ENCODE measurements at regions not wholly inside any gene's neighbourhood (a gene's known extent, or its start where the extent isn't known, plus 50 kb on each side); places are given as distances from the start of the nearest gene placed in this dataset.
A peak's percentile ranks its signal among the peaks of the same experiment; 100 is the strongest.

- no peaks in the 10 kb centered on the region for H4K20me1 ChIP-seq (ENCODE audit: low read depth)
- no peak overlapping the region for H2AFZ ChIP-seq (replicated peaks)
- no peak overlapping the region for H3K27ac ChIP-seq
- H3K4me1 ChIP-seq = no peaks in the 10 kb centered on the region
- TF ChIP-seq EZH2phosphoT487 (IDR thresholded peaks at IDR 0.05) = no peak
- TF ChIP-seq EZH2 (IDR thresholded peaks at IDR 0.05) = no peak
- no peak for TF ChIP-seq CTCF (IDR thresholded peaks at IDR 0.05)
- no peaks in the 10 kb centered on the region for H3K9me3 ChIP-seq (ENCODE audit: low read depth)
- no peak overlapping the region for H3K4me3 ChIP-seq
- H3K36me3 ChIP-seq = no peaks in the 10 kb centered on the region
- no peaks in the 10 kb centered on the region for H3F3A ChIP-seq (ENCODE audit: low read depth)
- no peaks in the 10 kb centered on the region for H3K79me2 ChIP-seq (ENCODE audit: low read depth)
- Mint-ChIP-seq H3K27ac (no peak overlapping the region), H3K9me3 (peaks cover 11% of the 10 kb centered on the region), H3K4me1 (no peaks in the 10 kb centered on the region), H3K4me3 (no peak overlapping the region), H3K27me3 (ENCODE audit: insufficient read depth, low read depth) (peaks cover 8% of the 10 kb centered on the region), H3K36me3 (no peaks in the 10 kb centered on the region)
- H3K27me3 ChIP-seq = no peaks in the 10 kb centered on the region
- H3K9ac ChIP-seq = no peak overlapping the region
- DNase-seq (ENCODE audit: low spot score) = no peak
- H3K4me2 ChIP-seq = no peak overlapping the region
Observed at GRCh38 chr11:116658876-116659535, 113.8 kb downstream of the BUD13 start.

GRCh38 chr11:116657842-116658825 is 114.7 kb downstream of the BUD13 start:
- H3K4me3 ChIP-seq = no peak overlapping the region
- no peaks in the 10 kb centered on the region for H3K4me1 Mint-ChIP-seq
- H3K9ac ChIP-seq = no peak overlapping the region
- no peak for DNase-seq (ENCODE audit: low spot score)
- no peak overlapping the region for H3K4me3 Mint-ChIP-seq
- no peaks in the 10 kb centered on the region for H3K36me3 ChIP-seq
- H3K27ac Mint-ChIP-seq = no peak overlapping the region
- no peaks in the 10 kb centered on the region for H3K36me3 Mint-ChIP-seq
- no peak for TF ChIP-seq CTCF (IDR thresholded peaks at IDR 0.05)
- no peaks in the 10 kb centered on the region for H3K79me2 ChIP-seq (ENCODE audit: low read depth)
- H3K4me1 ChIP-seq = no peaks in the 10 kb centered on the region
- no peaks in the 10 kb centered on the region for H3K27me3 ChIP-seq
- no peaks in the 10 kb centered on the region for H4K20me1 ChIP-seq (ENCODE audit: low read depth)
- no peaks in the 10 kb centered on the region for H3F3A ChIP-seq (ENCODE audit: low read depth)
- no peaks in the 10 kb centered on the region for H3K9me3 ChIP-seq (ENCODE audit: low read depth)
- H3K27ac ChIP-seq = no peak overlapping the region
- no peak overlapping the region for H3K4me2 ChIP-seq
- H3K9me3 Mint-ChIP-seq = peaks cover 9% of the 10 kb centered on the region
- H3K27me3 Mint-ChIP-seq (ENCODE audit: insufficient read depth, low read depth) = peaks cover 6% of the 10 kb centered on the region
- peak overlapping the region; percentile 57 for H2AFZ ChIP-seq (replicated peaks)

DNA sequence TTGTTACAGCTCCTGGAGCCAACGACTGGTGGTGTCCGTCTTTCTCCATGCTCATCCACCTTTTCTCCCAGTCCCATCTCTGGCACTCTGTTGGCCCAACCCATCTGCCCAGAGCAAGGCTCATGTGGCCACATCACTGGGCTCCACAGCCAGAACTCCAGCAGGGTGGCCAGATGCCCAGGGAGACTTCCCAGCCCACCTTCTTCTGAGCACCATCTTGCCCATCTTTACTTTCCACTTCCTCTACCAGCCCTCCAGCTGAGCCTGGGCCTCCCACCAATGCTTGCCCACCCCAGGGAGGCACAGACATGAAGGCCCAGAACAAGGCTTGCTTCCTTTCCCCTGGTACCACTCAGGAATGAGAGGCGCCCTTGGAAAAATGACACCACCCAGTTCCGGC is 116.8 kb downstream of the BUD13 start:
- no peak overlapping the region for H3K27ac Mint-ChIP-seq

More for the DNA sequence above, 116.8 kb downstream of the BUD13 start:
- Histone ChIP-seq H3K9ac (no peak overlapping the region), H2AFZ (replicated peaks) (no peak overlapping the region), H3K4me2 (no peak overlapping the region), H3K27me3 (no peaks in the 10 kb centered on the region), H3K79me2 (ENCODE audit: low read depth) (no peaks in the 10 kb centered on the region), H3K4me1 (no peaks in the 10 kb centered on the region), H3K4me3 (no peak overlapping the region), H3K9me3 (ENCODE audit: low read depth) (no peaks in the 10 kb centered on the region), H4K20me1 (ENCODE audit: low read depth) (no peaks in the 10 kb centered on the region), H3K36me3 (no peaks in the 10 kb centered on the region), H3F3A (ENCODE audit: low read depth) (no peaks in the 10 kb centered on the region), H3K27ac (no peak overlapping the region)
- peaks cover 3% of the 10 kb centered on the region for H3K27me3 Mint-ChIP-seq (ENCODE audit: insufficient read depth, low read depth)
- H3K4me1 Mint-ChIP-seq = no peaks in the 10 kb centered on the region
- H3K36me3 Mint-ChIP-seq = no peaks in the 10 kb centered on the region
- no peak overlapping the region for H3K4me3 Mint-ChIP-seq
- TF ChIP-seq EZH2 (IDR thresholded peaks at IDR 0.05) (no peak), EZH2phosphoT487 (IDR thresholded peaks at IDR 0.05) (no peak)
- peaks cover 9% of the 10 kb centered on the region for H3K9me3 Mint-ChIP-seq
- DNase-seq (ENCODE audit: low spot score) = no peak
